H1 (cell line): ENCODE measurements at regions not wholly inside any gene's neighbourhood (a gene's known extent, or its start where the extent isn't known, plus 50 kb on each side); places are given as distances from the start of the nearest gene placed in this dataset.

Source experiments
- CTCF ChIA-PET: fragments of 300-600 bp; sonication (Branson Sonifier 250); formaldehyde crosslinking; loops from one replicate; lab custom pipeline; 2021; ENCODE audit not compliant: partially characterized antibody; lab: Charles Lee
- POLR2A ChIA-PET: fragments of 300-600 bp; sonication (Branson Sonifier 250); formaldehyde crosslinking; loops from one replicate; lab custom pipeline; 2021; ENCODE audit warnings: inconsistent platforms; ENCODE audit not compliant: partially characterized antibody; lab: Charles Lee
- DNase-seq, 2 experiments: peaks; one replicate each; pipeline versions ENCODE4 v3.0.0 to v3.0.0-alpha.2; 2010 to 2022; ENCODE audit warnings: low spot score in 2 of 2, low read depth in 1 of 2, mixed read lengths in 1 of 2
- FAIRE-seq: peaks from 2 replicates; lab custom pipeline; 2011; peaks lifted over from hg19 to GRCh38; lab: Jason Lieb, UNC
- H2AFZ ChIP-seq: 2 replicates; pipeline ENCODE4 v1.8.1; 2012; ENCODE audit warnings: low read length, inconsistent platforms
- H2AK5ac ChIP-seq: 2 replicates; pipeline ENCODE4 v1.6.1; 2013; ENCODE audit warnings: low read depth, low read length
- H2BK120ac ChIP-seq: replicated peaks from 2 replicates; pipeline ENCODE3; 2013; ENCODE audit warnings: low read depth, low read length, inconsistent platforms
- H2BK12ac ChIP-seq: 2 replicates; pipeline ENCODE4 v1.6.1; 2013; ENCODE audit warnings: low read depth, low read length
- H2BK15ac ChIP-seq: 2 replicates; pipeline ENCODE4 v1.6.1; 2013; ENCODE audit warnings: low read length
- H2BK20ac ChIP-seq: 2 replicates; pipeline ENCODE4 v1.6.1; 2013; ENCODE audit warnings: low read length
- H2BK5ac ChIP-seq: 2 replicates; pipeline ENCODE4 v1.6.1; 2013; ENCODE audit warnings: low read depth, low read length
- H3K14ac ChIP-seq: 2 replicates; pipeline ENCODE4 v1.6.1; 2013; ENCODE audit warnings: inconsistent platforms; ENCODE audit not compliant: insufficient read length
- H3K18ac ChIP-seq: 2 replicates; pipeline ENCODE4 v1.6.1; 2013; ENCODE audit warnings: low read length; ENCODE audit errors: extremely low read depth
- H3K23ac ChIP-seq: 2 replicates; pipeline ENCODE4 v1.6.1; 2013; ENCODE audit warnings: inconsistent platforms; ENCODE audit not compliant: insufficient read length
- H3K23me2 ChIP-seq: 2 replicates; pipeline ENCODE4 v1.6.1; 2013; ENCODE audit warnings: low read depth, low read length
- H3K27ac ChIP-seq: 2 replicates; pipeline ENCODE4 v1.6.1; 2011; ENCODE audit warnings: low read depth, low read length, inconsistent platforms
- H3K27me3 ChIP-seq, 4 experiments: replicated peaks in 1 of 4; 1 replicate in 1 of 4; 2 replicates in 3 of 4; pipeline versions ENCODE4 v1.6.1 to v1.8.1; 2011 to 2013; ENCODE audit warnings: low read length in 3 of 4, mild to moderate bottlenecking in 3 of 4, inconsistent platforms in 2 of 4, mixed read lengths in 2 of 4, moderate library complexity in 1 of 4; ENCODE audit not compliant: control insufficient read depth in 3 of 4, insufficient read depth in 3 of 4; ENCODE audit errors: extremely low read depth in 1 of 4
- H3K36me3 ChIP-seq, 4 experiments: 2 replicates each; pipeline versions ENCODE4 v1.6.1 to v1.8.1; 2011 to 2013; ENCODE audit warnings: mild to moderate bottlenecking in 4 of 4, low read length in 3 of 4, moderate library complexity in 2 of 4, control low read depth in 1 of 4, inconsistent platforms in 1 of 4; ENCODE audit not compliant: insufficient read depth in 4 of 4, control insufficient read depth in 2 of 4
- H3K4ac ChIP-seq: replicated peaks from 2 replicates; pipeline ENCODE3; 2013; ENCODE audit warnings: low read length, low read depth, mixed read lengths, inconsistent platforms; ENCODE audit not compliant: insufficient read length
- H3K4me1 ChIP-seq, 4 experiments: replicated peaks in 1 of 4; 1 replicate in 1 of 4; 2 replicates in 3 of 4; pipeline versions ENCODE4 v1.6.1 to v1.8.1; 2011 to 2013; ENCODE audit warnings: low read length in 3 of 4, inconsistent platforms in 2 of 4, mixed read lengths in 1 of 4; ENCODE audit not compliant: insufficient read depth in 4 of 4, control insufficient read depth in 3 of 4
- H3K4me2 ChIP-seq, 2 experiments: 2 replicates each; pipeline versions ENCODE4 v1.6.1 to v1.8.1; 2011 to 2013; ENCODE audit warnings: low read depth in 2 of 2, low read length in 2 of 2, control low read depth in 1 of 2, inconsistent platforms in 1 of 2, mild to moderate bottlenecking in 1 of 2; ENCODE audit not compliant: insufficient read depth in 1 of 2
- H3K4me3 ChIP-seq, 4 experiments: fragments of 200-600, 300-600 bp in 1 of 4; sonication (generic), shearing (Covaris generic), sonication (Bioruptor Twin) in 1 of 4; 2 replicates each; pipeline versions ENCODE4 v1.5.1 to v1.8.1; 2011 to 2016; ENCODE audit warnings: low read length in 4 of 4, low read depth in 3 of 4, control low read depth in 2 of 4, inconsistent platforms in 2 of 4, mild to moderate bottlenecking in 2 of 4, mixed read lengths in 1 of 4, moderate library complexity in 1 of 4; ENCODE audit not compliant: insufficient read depth in 2 of 4; ENCODE audit errors: extremely low read depth in 1 of 4
- H3K56ac ChIP-seq: replicated peaks from 2 replicates; pipeline ENCODE3; 2013; ENCODE audit warnings: low read depth, mild to moderate bottlenecking, mixed read lengths, low read length, inconsistent platforms; ENCODE audit not compliant: insufficient read length
- H3K79me1 ChIP-seq: 2 replicates; pipeline ENCODE4 v1.6.1; 2013; ENCODE audit warnings: low read depth, low read length, control low read depth
- H3K79me2 ChIP-seq, 2 experiments: 2 replicates each; pipeline versions ENCODE4 v1.6.1 to v1.8.1; 2012 to 2013; ENCODE audit warnings: low read length in 2 of 2, mild to moderate bottlenecking in 2 of 2, inconsistent platforms in 1 of 2; ENCODE audit not compliant: insufficient read depth in 2 of 2, control insufficient read depth in 1 of 2
- H3K9ac ChIP-seq, 4 experiments: replicated peaks in 1 of 4; 1 replicate in 1 of 4; 2 replicates in 3 of 4; pipeline versions ENCODE4 v1.6.1 to v1.8.1; 2011 to 2013; ENCODE audit warnings: low read depth in 3 of 4, low read length in 3 of 4, control low read depth in 2 of 4, mild to moderate bottlenecking in 2 of 4, moderate library complexity in 2 of 4, inconsistent platforms in 1 of 4; ENCODE audit errors: extremely low read depth in 1 of 4
- H3K9me3 ChIP-seq, 2 experiments: 2 replicates each; pipeline versions ENCODE4 v1.6.1 to v1.8.1; 2012 to 2013; ENCODE audit warnings: mild to moderate bottlenecking in 2 of 2, moderate library complexity in 2 of 2, control low read depth in 1 of 2, inconsistent platforms in 1 of 2, low read depth in 1 of 2, low read length in 1 of 2, mixed read lengths in 1 of 2; ENCODE audit not compliant: insufficient read depth in 2 of 2
- H4K20me1 ChIP-seq, 2 experiments: replicated peaks in 1 of 2; 2 replicates each; pipeline versions ENCODE3 to v1.8.1; 2011 to 2013; ENCODE audit warnings: inconsistent platforms in 2 of 2, low read length in 2 of 2, mild to moderate bottlenecking in 1 of 2; ENCODE audit not compliant: insufficient read depth in 2 of 2, control insufficient read depth in 1 of 2
- H4K5ac ChIP-seq: 2 replicates; pipeline ENCODE4 v1.6.1; 2013; ENCODE audit warnings: low read length, low read depth, mixed read lengths, inconsistent platforms; ENCODE audit not compliant: insufficient read length
- H4K8ac ChIP-seq: 2 replicates; pipeline ENCODE4 v1.8.0; 2013; ENCODE audit warnings: mild to moderate bottlenecking, moderate library complexity, low read length, inconsistent platforms; ENCODE audit not compliant: insufficient read depth; ENCODE audit errors: extremely low read depth
- H4K91ac ChIP-seq: replicated peaks from 2 replicates; pipeline ENCODE3; 2013; ENCODE audit warnings: low read length, mixed read lengths, inconsistent platforms; ENCODE audit not compliant: insufficient read length
- CHD1 ChIP-seq: IDR thresholded peaks from 2 replicates; pipeline ENCODE4 v1.6.1; 2012; ENCODE audit warnings: low read depth, low read length, improper control_type of control experiment
- CTBP2 ChIP-seq: IDR thresholded peaks from 2 replicates; pipeline ENCODE4 v1.7.0; 2011; ENCODE audit warnings: borderline replicate concordance, mild to moderate bottlenecking, moderate library complexity, mixed read lengths, low read length; ENCODE audit not compliant: insufficient read depth, insufficient read length
- JUN ChIP-seq: IDR thresholded peaks from 2 replicates; pipeline ENCODE4 v1.6.1; 2011; ENCODE audit warnings: low read depth, mild to moderate bottlenecking, improper control_type of control experiment, low read length
- SIN3A ChIP-seq, 2 experiments: IDR thresholded peaks in 1 of 2; conservative IDR thresholded peaks in 1 of 2; 2 replicates each; pipeline ENCODE4 v1.6.1; 2011 to 2012; ENCODE audit warnings: low read length in 2 of 2, improper control_type of control experiment in 1 of 2, low read depth in 1 of 2, mild to moderate bottlenecking in 1 of 2
- SP4 ChIP-seq: IDR thresholded peaks from 2 replicates; pipeline ENCODE4 v1.6.1; 2012; ENCODE audit warnings: low read length, inconsistent platforms
- TCF12 ChIP-seq: IDR thresholded peaks from 2 replicates; pipeline ENCODE4 v1.6.1; 2011; ENCODE audit warnings: low read depth, mild to moderate bottlenecking, low read length
- TEAD4 ChIP-seq: IDR thresholded peaks from 2 replicates; pipeline ENCODE4 v1.6.1; 2012; ENCODE audit warnings: low read depth, low read length, inconsistent platforms, mixed read lengths
- ZNF274 ChIP-seq: IDR thresholded peaks from 2 replicates; pipeline ENCODE4 v1.7.0; 2012; ENCODE audit warnings: low read length, borderline replicate concordance; ENCODE audit errors: extremely low read depth
- whole genome bisulfite sequencing, 2 experiments: shearing (Covaris generic) in 1 of 2; methylation state at CpG; one replicate each; pipeline versions ENCODE4 v1.1.6 to v1.1.7; 2013 to 2015; ENCODE audit warnings: low lambda C conversion rate in 2 of 2, mixed read lengths in 2 of 2, inconsistent platforms in 1 of 2, low coverage in 1 of 2, missing lambda C conversion rate in 1 of 2; ENCODE audit not compliant: insufficient replicate concordance in 2 of 2, insufficient coverage in 1 of 2, insufficient read length in 1 of 2; ENCODE audit errors: extremely low coverage in 1 of 2, missing lambda C conversion rate in 1 of 2; 5-methylcytosine and 5-hydroxymethylcytosine counted together

GRCh38 chr2:226031647-226032501, 632.4 kb downstream of the NYAP2 start:
- Histone ChIP-seq H3K9ac (no peak overlapping the region), H3K4me2 (peak overlapping the region; percentile 78 to 84), H3K56ac (no peak overlapping the region), H3K4ac (no peak overlapping the region), H3K79me1 (no peaks in the 10 kb centered on the region), H3K27ac (no peak overlapping the region), H3K79me2 (no peaks in the 10 kb centered on the region), H4K5ac (no peak overlapping the region), H3K23ac (no peak overlapping the region), H3K23me2 (peaks cover 8% of the 10 kb centered on the region; the same call in 1 of the 2 replicates), H3K18ac (no peak overlapping the region; the same call in 1 of the 2 replicates), H4K91ac (no peak overlapping the region), H3K27me3 (no peaks in the 10 kb centered on the region; a peak in 1 of 7 replicates), H3K4me3 (peak overlapping the region; percentile 45 to 74 (median 55); a peak in 5 of 8 replicates), H4K20me1 (no peaks in the 10 kb centered on the region), H2BK15ac (no peak overlapping the region), H4K8ac (no peak overlapping the region), H2AFZ (peak overlapping the region; percentile 68; the same call in 1 of the 2 replicates), H2AK5ac (no peak overlapping the region), H3K36me3 (no peaks in the 10 kb centered on the region), H2BK20ac (0 out of 2 replicates have a peak overlapping the region, but pooled peaks have one; percentile 40), H2BK5ac (no peak overlapping the region), H2BK120ac (no peak overlapping the region), H3K4me1 (peaks cover 0 to 10% (median 7%) of the 10 kb centered on the region in 4 experiments; a peak in 3 of 7 replicates), H3K9me3 (no peaks in the 10 kb centered on the region), H3K14ac (no peak overlapping the region), H2BK12ac (0 out of 2 replicates have a peak overlapping the region, but pooled peaks have one; percentile 0)
- ChIA-PET CTCF (interaction anchor here (0.9 to 1.4 kb wide), 5 partner anchors 84 to 1075 kb away, joined by 3 read pairs; no protein-coding TSS in a partner anchor), POLR2A (interaction anchor here (0.6 to 2.1 kb wide), 4 partner anchors 14 to 867 kb away, joined by 3 to 6 read pairs (median 3); no protein-coding TSS in a partner anchor)
- 30% methylated on average over 6 of the region's 6 CpGs; no CpG with 5 or more reads in 1 of the 2 experiments for WGBS, 2 experiments
- TF ChIP-seq TEAD4 (peak; percentile 55; the same call in 1 of the 2 replicates), TCF12 (no peak), SP4 (no peak), ZNF274 (no peak), CTBP2 (no peak), CHD1 (no peak), JUN (no peak), SIN3A (conservative IDR thresholded peaks at IDR 0.05 in 1 of 2, IDR thresholded peaks at IDR 0.05 in 1 of 2; ENCODE audit: low read depth in 1 of 2, low read length in 2 of 2) (peak in 1 of 2 experiments; percentile 10; a peak in 1 of 4 replicates)
- DNase-seq (no peak), FAIRE-seq (no peak)
